Amniotic epithelial cell (primary cell): ENCODE measurements at regions not wholly inside any gene's neighbourhood (a gene's known extent, or its start where the extent isn't known, plus 50 kb on each side); places are given as distances from the start of the nearest gene placed in this dataset.

Experiments
- DNase-seq: peaks from one replicate; pipeline ENCODE4 v3.0.0-alpha.2; 2010; ENCODE audit warnings: low read depth

DNA sequence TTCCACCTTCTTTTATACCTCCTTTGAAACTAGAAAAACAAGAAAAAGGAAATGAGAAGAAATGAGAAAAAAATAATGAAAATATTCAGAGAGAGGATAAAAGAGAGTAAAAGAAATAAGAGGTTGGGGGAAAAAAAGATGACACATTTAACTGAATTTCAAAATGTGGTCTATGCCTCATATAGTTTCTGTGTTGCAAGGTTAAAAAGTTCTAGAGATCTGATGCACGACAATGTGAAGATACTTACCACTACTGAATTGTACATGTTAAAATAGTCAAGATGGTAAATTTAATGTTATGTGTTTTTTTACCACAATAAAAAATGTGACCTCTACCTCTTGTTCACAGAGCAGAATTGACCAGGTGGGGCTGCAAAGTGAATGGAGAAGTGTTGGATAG is 314.8 kb upstream of the OR4E1 start:
- DNase-seq = no peak

- DNase-seq = peak; percentile 62
Observed at GRCh38 chr14:21987937-21988336, 314.3 kb upstream of the OR4E1 start.

DNA sequence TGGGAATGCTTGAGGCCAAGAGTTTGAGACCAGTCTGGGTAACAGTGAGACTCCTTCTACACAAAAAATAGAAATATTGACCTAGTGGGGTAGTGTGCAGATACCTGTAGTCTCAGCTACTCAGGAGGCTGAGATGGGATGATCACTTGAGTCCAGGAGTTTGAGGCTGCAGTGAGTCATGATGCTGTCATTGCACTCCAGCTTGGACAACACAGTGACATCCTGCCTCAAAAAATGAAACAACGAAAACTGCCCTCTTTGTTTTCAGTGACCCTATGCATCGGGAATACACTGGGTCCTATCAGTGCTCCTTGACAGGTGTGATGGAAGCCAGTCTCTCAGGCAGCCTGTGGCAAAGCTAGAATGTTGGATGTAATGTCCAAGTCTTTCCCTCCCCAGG is 311.5 kb upstream of the OR4E1 start:
- no peak for DNase-seq

DNA sequence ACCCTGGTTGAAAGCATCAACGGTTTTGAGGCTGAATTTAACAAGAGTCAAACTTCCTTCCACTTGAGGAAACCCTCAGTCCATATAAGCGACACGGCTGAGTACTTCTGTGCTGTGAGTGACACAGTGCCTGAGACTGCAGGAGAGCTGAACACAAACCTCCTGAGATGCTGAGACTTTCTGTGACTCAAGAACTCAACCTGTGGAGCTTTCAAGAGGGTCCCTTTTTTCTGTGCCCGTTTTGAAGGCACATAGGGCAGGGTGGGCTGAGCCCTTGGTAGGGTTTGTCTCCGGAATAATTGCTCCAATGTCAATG is 305.3 kb upstream of the OR4E1 start:
- no peak for DNase-seq

- peak; percentile 34 for DNase-seq
Observed at GRCh38 chr14:21978184-21978998, 304.8 kb upstream of the OR4E1 start.

DNA sequence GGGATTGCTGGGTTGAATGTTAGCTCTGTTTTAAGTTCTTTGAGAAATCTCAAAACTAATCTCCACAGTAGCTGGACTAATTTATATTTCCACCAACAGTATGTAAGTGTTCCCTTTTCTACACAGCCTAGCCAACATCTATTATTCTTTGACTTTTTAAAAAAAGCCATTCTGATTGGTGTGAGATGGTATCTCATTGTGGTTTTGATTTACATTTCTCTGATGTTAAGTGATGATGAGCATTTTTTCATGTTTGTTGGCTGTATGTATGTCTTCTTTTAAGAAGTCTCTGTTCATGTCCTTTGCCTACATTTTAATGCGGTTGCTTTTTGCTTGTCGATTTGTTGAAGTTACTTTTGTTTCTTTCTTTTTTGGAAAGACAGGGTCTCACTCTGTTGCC is 301.1 kb upstream of the OR4E1 start:
- DNase-seq = no peak

DNA sequence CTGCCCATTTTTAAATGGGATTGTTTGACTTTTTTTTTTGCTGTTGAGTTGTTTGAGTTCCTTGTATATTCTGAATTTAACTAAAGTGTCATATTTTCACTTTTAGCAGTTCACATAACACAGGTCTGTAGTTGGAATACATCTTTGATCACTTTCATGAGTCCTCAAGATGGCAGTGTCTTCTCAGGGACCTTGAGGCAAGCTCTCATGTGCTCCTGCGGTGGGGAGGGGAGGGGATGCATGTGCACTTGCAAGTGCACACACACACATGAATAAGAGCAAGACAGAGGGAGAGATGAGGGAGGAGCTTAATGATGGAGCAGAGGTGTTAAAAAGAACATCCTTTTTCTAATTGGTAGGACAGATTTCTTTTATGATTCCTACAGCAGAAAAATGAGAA is 291.4 kb upstream of the OR4E1 start:
- DNase-seq = no peak

- DNase-seq = no peak
Observed at GRCh38 chr14:21964180-21964579, 290.6 kb upstream of the OR4E1 start.

GRCh38 chr14:21960636-21961035 is 287.0 kb upstream of the OR4E1 start:
- DNase-seq = no peak

DNA sequence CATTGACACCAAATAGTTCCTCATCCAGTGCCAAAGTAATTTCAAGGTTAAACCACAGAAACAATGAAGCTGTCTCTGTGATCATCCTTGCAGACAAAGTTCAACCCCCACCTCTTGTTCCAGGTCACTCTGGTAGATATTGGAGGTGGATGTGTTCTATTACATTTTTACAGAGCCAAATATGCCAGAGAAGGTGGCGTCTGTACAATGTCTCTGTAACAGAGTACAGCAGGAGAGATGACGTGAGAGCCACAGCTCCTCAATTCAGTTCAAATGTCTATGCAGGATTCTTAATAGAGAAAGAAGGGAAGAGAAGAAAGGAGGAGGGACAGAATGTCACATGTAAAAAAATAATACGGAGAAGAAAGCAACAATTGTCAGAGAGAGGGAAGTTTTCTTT is 268.3 kb upstream of the OR4E1 start:
- DNase-seq = no peak

DNA sequence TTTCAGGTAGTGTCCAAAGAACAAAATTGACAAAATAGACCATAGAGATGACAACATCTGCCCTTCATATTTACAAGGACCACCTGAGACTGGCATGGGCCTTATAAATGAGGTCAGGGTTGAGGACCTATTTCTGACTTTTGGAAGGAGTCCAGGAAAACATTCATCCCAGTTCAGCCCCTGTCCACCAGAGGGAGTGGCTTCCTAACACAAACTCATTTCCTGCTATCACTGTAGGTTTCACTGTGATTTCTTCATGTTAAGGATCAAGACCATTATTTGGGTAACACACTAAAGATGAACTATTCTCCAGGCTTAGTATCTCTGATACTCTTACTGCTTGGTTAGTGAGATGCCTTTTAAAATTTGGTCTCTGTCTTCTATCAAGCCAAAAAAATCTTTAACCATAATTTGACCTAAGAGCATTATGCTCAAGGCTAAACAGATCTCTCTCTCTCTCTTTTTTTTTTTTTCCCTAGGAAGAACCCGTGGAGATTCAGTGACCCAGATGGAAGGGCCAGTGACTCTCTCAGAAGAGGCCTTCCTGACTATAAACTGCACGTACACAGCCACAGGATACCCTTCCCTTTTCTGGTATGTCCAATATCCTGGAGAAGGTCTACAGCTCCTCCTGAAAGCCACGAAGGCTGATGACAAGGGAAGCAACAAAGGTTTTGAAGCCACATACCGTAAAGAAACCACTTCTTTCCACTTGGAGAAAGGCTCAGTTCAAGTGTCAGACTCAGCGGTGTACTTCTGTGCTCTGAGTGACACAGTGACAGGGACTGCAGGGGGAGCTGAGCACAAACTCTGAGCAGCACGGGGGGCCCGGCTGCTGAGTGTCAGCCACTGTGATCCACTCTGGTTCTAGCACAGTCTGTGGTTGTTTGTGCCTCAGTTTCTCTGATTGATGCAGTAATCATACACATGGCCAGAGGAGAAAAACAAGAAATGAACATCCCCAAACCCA is 267.6 kb upstream of the OR4E1 start:
- DNase-seq = peak; percentile 51

- no peak for DNase-seq
Observed at GRCh38 chr14:21939836-21940235, 266.2 kb upstream of the OR4E1 start.

GRCh38 chr14:21937996-21938395 is 264.4 kb upstream of the OR4E1 start:
- DNase-seq = no peak

DNA sequence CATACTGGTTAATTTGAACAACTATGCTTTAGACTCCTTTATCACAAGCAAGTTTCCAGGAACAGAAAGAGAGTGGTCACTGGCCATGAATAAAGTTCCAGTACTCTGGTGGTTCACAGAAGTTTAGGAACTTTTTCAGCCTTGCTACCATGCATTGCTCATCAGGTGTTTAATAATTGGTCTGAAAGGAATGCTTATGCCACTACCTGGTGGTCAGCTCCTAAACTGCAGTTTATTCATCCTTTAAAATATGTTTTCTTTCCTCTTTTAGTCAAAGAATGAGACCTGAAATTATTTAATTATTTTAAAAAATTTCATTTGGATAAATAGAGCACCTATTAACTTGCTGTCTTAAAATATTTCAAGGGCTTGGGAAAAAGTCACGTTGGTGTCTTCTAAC is 260.1 kb upstream of the OR4E1 start:
- no peak for DNase-seq

DNA sequence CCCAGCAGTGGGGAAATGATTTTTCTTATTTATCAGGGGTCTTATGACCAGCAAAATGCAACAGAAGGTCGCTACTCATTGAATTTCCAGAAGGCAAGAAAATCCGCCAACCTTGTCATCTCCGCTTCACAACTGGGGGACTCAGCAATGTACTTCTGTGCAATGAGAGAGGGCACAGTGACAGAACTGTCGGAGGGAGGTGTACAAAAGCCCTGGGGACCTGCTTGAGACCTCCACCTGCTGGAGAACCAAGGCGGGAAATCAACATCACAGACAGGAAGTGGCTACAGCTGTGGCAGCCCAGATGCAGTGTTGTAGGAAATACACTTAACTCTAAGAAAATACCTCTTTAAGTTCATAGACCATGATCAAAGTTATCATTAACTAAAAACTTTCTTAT is 250.9 kb upstream of the OR4E1 start:
- no peak for DNase-seq

DNA sequence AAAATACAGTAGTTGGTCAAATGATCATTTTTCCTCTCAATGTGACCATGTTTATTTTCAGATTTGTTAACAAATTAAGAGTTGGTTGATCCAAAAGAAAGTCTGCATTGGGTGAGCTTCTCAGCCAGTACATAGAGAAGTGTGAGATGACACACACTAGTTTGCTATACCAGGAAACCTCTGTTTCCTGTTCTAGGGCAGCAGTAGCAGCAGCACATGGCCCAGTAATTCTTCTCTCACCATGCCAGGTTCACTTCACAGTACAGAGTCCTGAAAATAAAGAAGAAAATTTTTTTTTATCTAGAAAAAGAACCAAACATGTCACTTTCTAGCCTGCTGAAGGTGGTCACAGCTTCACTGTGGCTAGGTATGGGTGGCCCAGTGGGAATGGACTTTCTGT is 250.2 kb upstream of the OR4E1 start:
- DNase-seq = no peak

DNA sequence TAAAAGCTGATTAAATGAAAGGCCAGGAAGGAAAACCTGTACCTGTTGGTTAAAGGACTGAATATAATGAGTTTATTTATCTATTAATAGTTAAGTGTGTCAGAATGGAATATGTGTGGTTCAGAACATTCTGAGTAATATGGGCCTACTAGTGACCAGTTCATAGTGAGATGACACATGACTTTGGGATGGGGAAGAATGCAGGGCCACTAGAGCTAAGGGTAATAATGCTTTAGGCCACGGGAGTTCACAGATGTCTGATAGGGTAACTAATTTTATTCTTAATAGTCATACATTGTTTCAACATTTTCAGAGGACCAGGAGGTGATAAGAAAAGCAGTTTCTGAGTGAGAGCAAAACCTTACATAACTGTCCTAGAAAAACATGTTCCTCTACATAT is 247.8 kb upstream of the OR4E1 start:
- peak; percentile 47 for DNase-seq

DNA sequence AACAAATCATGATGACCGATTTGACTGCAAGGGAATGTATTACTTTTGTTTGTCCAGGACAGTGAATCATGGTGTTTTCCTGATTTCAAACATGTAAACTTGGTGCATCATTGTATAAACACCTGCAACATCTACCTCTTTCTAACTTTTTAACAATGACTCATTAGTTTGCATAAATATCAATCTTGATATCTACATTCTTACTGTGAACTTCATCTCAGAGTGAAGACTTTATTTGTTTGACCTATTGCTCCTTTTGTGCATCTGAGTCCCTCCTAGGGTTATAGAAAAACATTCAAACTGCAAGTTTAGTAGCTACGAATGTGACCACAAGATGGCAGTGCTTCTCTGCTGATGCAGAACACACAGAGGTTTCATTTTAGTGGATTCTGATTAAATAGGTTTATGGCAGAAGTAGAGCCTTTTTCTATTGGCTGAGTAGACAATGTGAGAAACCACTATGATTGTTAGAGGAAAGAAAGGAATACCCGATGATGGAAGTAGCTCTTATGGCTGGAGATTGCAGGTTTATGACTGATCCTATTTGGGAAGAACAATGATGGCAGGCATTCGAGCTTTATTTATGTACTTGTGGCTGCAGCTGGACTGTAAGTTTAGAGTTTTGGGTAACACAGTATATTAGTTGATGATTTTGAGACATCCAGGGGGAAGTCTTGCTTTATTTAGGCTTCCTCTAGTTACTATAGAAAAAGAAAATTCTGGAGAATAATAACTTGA is 244.2 kb upstream of the OR4E1 start:
- peak; percentile 72 for DNase-seq

- DNase-seq = peak; percentile 77
Observed at GRCh38 chr14:21915826-21916225, 242.2 kb upstream of the OR4E1 start.

- peak; percentile 95 for DNase-seq
Observed at GRCh38 chr14:21913759-21914158, 240.1 kb upstream of the OR4E1 start.

DNA sequence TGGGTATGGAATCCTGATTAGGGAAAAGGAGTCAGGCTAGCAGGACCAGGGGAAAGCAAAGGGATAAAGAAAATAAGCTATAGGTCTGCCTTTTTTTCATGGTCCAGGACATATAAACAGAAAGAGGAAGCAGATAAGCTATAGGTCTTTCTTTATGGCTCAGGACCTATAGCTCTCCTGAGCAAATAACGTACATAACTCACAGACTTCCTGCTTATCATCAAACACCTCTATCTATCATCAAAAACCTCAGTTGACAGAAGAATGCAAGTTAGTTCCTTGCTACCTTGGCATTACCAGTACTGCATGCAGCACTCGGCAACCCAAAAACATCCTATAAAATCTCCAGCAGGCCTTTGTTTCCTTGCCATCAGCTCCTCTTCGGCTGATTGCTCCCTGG is 238.7 kb upstream of the OR4E1 start:
- DNase-seq = no peak

GRCh38 chr14:21911877-21912276 is 238.3 kb upstream of the OR4E1 start:
- DNase-seq = no peak

DNA sequence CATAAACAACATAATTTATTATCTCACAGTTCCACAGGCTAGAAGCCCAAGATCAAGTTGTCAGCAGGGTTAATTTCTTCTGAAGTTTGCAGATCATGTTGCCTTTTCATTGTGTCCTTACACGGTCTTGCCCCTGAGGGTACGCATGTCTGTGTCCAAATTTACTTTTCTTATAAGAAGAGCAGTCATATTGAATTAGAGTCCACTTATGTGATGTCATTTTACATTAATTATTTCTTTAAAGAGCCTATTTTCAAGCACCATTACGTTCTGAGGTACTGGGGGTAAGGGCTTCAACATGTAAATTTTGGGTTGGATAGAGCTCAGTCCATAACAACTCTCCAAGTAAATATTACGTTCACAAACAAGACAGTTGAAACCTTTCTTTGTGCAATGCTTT is 236.6 kb upstream of the OR4E1 start:
- no peak for DNase-seq
